ENCODE measurements at regions not wholly inside any gene's neighbourhood (a gene's known extent, or its start where the extent isn't known, plus 50 kb on each side); places are given as distances from the start of the nearest gene placed in this dataset.

DNA sequence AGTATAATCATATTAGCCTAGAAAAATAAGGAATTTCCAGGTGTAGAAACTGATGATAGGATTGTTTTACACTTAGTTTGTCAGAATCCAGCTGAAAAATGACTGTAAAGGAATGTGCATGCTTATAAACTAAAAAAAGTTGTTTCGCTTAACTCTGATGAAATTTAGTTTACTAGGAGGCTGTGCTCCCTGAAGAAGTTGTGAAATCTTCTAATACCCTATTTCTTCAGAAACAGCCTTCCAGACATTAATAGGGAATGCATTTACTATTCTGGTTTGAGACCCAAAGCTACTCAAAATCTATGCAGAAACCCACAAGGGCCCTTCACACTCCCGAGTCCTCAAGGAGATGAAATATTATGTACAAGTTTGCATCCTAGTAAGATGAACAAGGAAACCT is 105.5 kb upstream of the SSTR4 start:
- H3K14ac ChIP-seq (ENCODE audit: insufficient read depth, low read length) = no peak overlapping the region
- WGBS (ENCODE audit: extremely low coverage, insufficient read length, low lambda C conversion rate) = no CpG with 5 or more reads among the region's 2 CpGs
- no peak overlapping the region for H3K4me2 ChIP-seq (ENCODE audit: insufficient read depth, insufficient read length, low read length)

More for the DNA sequence above, 105.5 kb upstream of the SSTR4 start:
- H3K27ac ChIP-seq (ENCODE audit: insufficient read length, low read depth, low read length) = no peak overlapping the region
- no peak overlapping the region for H2AK5ac ChIP-seq (ENCODE audit: insufficient read length, low read length)
- no peak overlapping the region for H3K56ac ChIP-seq (ENCODE audit: insufficient read length, low read depth, low read length)
- Mint-ChIP-seq H3K4me1 (no peaks in the 10 kb centered on the region), H3K36me3 (ENCODE audit: insufficient read depth in 1 of 3, low read depth in 3 of 3) (no peaks in the 10 kb centered on the region), H3K9me3 (no peaks in the 10 kb centered on the region), H3K27ac (no peak overlapping the region), H3K27me3 (ENCODE audit: low read depth) (peaks cover 6% of the 10 kb centered on the region), H3K4me3 (no peak overlapping the region)
- H2AFZ ChIP-seq (ENCODE audit: low read length) = no peak overlapping the region
- H2BK15ac ChIP-seq (ENCODE audit: low read depth, low read length) = no peak overlapping the region
- no peak overlapping the region for H2BK12ac ChIP-seq (ENCODE audit: insufficient read length, low read depth, low read length)
- no peaks in the 10 kb centered on the region for H3K79me1 ChIP-seq (ENCODE audit: insufficient read depth, low read depth, low read length, poor library complexity, severe bottlenecking)
- no peaks in the 10 kb centered on the region for H3K27me3 ChIP-seq (ENCODE audit: insufficient read depth, low read length)
- no peak for DNase-seq
- no peaks in the 10 kb centered on the region for H3K4me1 ChIP-seq (ENCODE audit: insufficient read depth, low read length)
- H3K9me3 ChIP-seq (ENCODE audit: control insufficient read depth, low read depth, low read length) = no peaks in the 10 kb centered on the region
- no peak overlapping the region for H3K9ac ChIP-seq (ENCODE audit: extremely low read depth, insufficient read length, low read length)
- H3K4ac ChIP-seq (ENCODE audit: low read depth, low read length) = no peak overlapping the region
- TF ChIP-seq, protein P1, sequence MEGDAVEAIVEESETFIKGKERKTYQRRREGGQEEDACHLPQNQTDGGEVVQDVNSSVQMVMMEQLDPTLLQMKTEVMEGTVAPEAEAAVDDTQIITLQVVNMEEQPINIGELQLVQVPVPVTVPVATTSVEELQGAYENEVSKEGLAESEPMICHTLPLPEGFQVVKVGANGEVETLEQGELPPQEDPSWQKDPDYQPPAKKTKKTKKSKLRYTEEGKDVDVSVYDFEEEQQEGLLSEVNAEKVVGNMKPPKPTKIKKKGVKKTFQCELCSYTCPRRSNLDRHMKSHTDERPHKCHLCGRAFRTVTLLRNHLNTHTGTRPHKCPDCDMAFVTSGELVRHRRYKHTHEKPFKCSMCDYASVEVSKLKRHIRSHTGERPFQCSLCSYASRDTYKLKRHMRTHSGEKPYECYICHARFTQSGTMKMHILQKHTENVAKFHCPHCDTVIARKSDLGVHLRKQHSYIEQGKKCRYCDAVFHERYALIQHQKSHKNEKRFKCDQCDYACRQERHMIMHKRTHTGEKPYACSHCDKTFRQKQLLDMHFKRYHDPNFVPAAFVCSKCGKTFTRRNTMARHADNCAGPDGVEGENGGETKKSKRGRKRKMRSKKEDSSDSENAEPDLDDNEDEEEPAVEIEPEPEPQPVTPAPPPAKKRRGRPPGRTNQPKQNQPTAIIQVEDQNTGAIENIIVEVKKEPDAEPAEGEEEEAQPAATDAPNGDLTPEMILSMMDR (conservative IDR thresholded peaks at IDR 0.05) = no peak
- H4K91ac ChIP-seq (ENCODE audit: insufficient read length, low read depth, low read length) = no peak overlapping the region
- H4K20me1 ChIP-seq (ENCODE audit: control insufficient read depth, insufficient read depth, insufficient read length) = no peaks in the 10 kb centered on the region
- H2BK20ac ChIP-seq (ENCODE audit: low read depth, low read length, poor library complexity, severe bottlenecking) = no peak overlapping the region
- H3K23me2 ChIP-seq (ENCODE audit: insufficient read length, low read depth, low read length, poor library complexity, severe bottlenecking) = no peaks in the 10 kb centered on the region
- H3K23ac ChIP-seq (ENCODE audit: insufficient read length, low read depth, low read length) = no peak overlapping the region
- no peak overlapping the region for H2BK120ac ChIP-seq (ENCODE audit: low read depth, low read length, poor library complexity, severe bottlenecking)
- no peak overlapping the region for H3T11ph ChIP-seq (ENCODE audit: low read length)
- H3K18ac ChIP-seq (ENCODE audit: insufficient read length, low read depth, low read length) = no peak overlapping the region
- H3K79me2 ChIP-seq (ENCODE audit: insufficient read depth, low read length) = no peaks in the 10 kb centered on the region
- no peak overlapping the region for H4K5ac ChIP-seq (ENCODE audit: insufficient read length, low read depth, low read length)
- no peak overlapping the region for H2BK5ac ChIP-seq (ENCODE audit: insufficient read length, low read length)
- H4K8ac ChIP-seq (replicated peaks; ENCODE audit: insufficient read length, low read depth, low read length) = no peak overlapping the region
